ENCODE measurements at regions not wholly inside any gene's neighbourhood (a gene's known extent, or its start where the extent isn't known, plus 50 kb on each side); places are given as distances from the start of the nearest gene placed in this dataset.

DNA sequence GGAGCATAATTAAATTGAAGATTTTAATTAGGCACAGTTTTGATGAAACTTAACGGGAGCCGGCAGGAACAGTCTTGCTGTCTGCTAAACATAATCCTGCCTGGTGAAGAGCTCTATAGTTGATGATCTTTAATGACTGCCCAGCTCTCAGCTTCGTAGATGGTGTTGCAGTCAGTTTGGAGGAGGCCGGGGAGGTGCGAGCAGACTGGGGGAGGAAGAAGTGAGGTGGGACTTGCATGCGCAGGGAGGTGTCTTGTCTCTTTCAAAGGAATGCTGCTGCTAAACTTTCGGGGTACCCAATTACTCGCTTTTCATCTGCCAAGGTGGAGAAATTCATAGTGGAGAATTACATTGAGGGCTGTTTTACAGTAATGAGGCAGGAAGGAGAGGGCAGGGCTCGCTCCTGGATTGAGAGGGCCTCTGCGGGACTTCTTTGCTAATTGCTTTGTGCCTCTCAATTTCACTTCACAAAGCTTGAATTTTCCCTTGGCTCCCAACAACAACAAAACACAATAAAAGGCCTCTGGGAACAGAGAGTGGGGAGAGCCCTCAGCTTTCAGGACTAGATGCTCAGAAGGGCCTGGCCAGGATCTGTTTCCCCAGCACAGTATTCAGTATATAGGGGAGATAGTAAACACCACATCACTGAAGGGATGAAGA is 257.9 kb upstream of the ADRA1B start:
- H3K9me3 ChIP-seq (replicated peaks; ENCODE audit: low read length) = no peaks in the 10 kb centered on the region

GRCh38 chr5:159660401-159660800 is 255.9 kb upstream of the ADRA1B start:
- no peak overlapping the region for H3K4me3 ChIP-seq (ENCODE audit: low read length)

More for the DNA sequence above, 257.9 kb upstream of the ADRA1B start:
- H3K4me2 ChIP-seq (ENCODE audit: low read length) = no peak overlapping the region
- H3K9ac ChIP-seq (ENCODE audit: low read depth, low read length) = no peak overlapping the region
- no peaks in the 10 kb centered on the region for H3K27me3 ChIP-seq (ENCODE audit: control insufficient read depth, insufficient read depth, low read length)
- no peaks in the 10 kb centered on the region for H3K4me1 ChIP-seq (ENCODE audit: control insufficient read depth, insufficient read depth, low read length)
- H3K4me3 ChIP-seq (ENCODE audit: low read length) = no peak overlapping the region
- no peaks in the 10 kb centered on the region for H3K36me3 ChIP-seq (ENCODE audit: insufficient read depth, low read length)

GRCh38 chr5:159663986-159664385 is 252.3 kb upstream of the ADRA1B start:
- no peak overlapping the region for H3K9ac ChIP-seq (ENCODE audit: low read depth, low read length)
- H3K27me3 ChIP-seq (ENCODE audit: control insufficient read depth, insufficient read depth, low read length) = no peaks in the 10 kb centered on the region
- H3K4me2 ChIP-seq (ENCODE audit: low read length) = no peak overlapping the region
- no peak overlapping the region for H3K4me3 ChIP-seq (ENCODE audit: low read length)
- H3K4me1 ChIP-seq (ENCODE audit: control insufficient read depth, insufficient read depth, low read length) = no peaks in the 10 kb centered on the region
- no peaks in the 10 kb centered on the region for H3K9me3 ChIP-seq (replicated peaks; ENCODE audit: low read length)
- no peaks in the 10 kb centered on the region for H3K36me3 ChIP-seq (ENCODE audit: insufficient read depth, low read length)

More at GRCh38 chr5:159660401-159660800, 255.9 kb upstream of the ADRA1B start:
- Histone ChIP-seq H3K36me3 (ENCODE audit: insufficient read depth, low read length) (no peaks in the 10 kb centered on the region), H3K27me3 (ENCODE audit: control insufficient read depth, insufficient read depth, low read length) (no peaks in the 10 kb centered on the region), H3K4me2 (ENCODE audit: low read length) (no peak overlapping the region), H3K9ac (ENCODE audit: low read depth, low read length) (no peak overlapping the region), H3K9me3 (replicated peaks; ENCODE audit: low read length) (no peaks in the 10 kb centered on the region), H3K4me1 (ENCODE audit: control insufficient read depth, insufficient read depth, low read length) (no peaks in the 10 kb centered on the region)

GRCh38 chr5:159667286-159667685 is 249.0 kb upstream of the ADRA1B start:
- Histone ChIP-seq H3K27me3 (ENCODE audit: control insufficient read depth, insufficient read depth, low read length) (no peaks in the 10 kb centered on the region), H3K4me2 (ENCODE audit: low read length) (no peak overlapping the region), H3K9me3 (replicated peaks; ENCODE audit: low read length) (no peaks in the 10 kb centered on the region), H3K9ac (ENCODE audit: low read depth, low read length) (no peak overlapping the region), H3K4me3 (ENCODE audit: low read length) (no peak overlapping the region), H3K4me1 (ENCODE audit: control insufficient read depth, insufficient read depth, low read length) (no peaks in the 10 kb centered on the region), H3K36me3 (ENCODE audit: insufficient read depth, low read length) (no peaks in the 10 kb centered on the region)

- H3K4me3 ChIP-seq (ENCODE audit: low read length) = no peak overlapping the region
- no peak overlapping the region for H3K9ac ChIP-seq (ENCODE audit: low read depth, low read length)
- H3K4me2 ChIP-seq (ENCODE audit: low read length) = no peak overlapping the region
- H3K9me3 ChIP-seq (replicated peaks; ENCODE audit: low read length) = no peaks in the 10 kb centered on the region
- no peaks in the 10 kb centered on the region for H3K4me1 ChIP-seq (ENCODE audit: control insufficient read depth, insufficient read depth, low read length)
- no peaks in the 10 kb centered on the region for H3K36me3 ChIP-seq (ENCODE audit: insufficient read depth, low read length)
- no peaks in the 10 kb centered on the region for H3K27me3 ChIP-seq (ENCODE audit: control insufficient read depth, insufficient read depth, low read length)
These were observed 247.7 kb upstream of the ADRA1B start for GRCh38 chr5:159668556-159668955.

DNA sequence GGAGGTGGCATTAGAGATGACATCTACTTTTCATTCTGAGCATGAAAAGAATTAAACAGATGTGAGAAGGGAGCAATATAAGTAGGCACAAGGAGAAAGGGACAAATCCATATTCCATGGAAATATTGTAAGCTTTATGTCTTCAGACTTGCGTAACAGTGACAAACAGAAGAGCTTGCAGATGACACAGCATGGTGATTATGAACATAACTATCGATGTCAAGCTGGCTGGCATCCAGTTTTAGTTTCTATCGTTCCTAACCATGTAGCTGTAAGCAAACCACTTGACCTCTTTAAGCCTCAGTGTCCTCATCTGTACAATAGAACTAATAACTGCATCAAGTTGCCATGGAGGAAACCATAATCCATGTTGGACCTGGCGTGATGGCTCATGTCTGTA is 246.7 kb upstream of the ADRA1B start:
- Histone ChIP-seq H3K9me3 (replicated peaks; ENCODE audit: low read length) (no peaks in the 10 kb centered on the region), H3K27me3 (ENCODE audit: control insufficient read depth, insufficient read depth, low read length) (no peaks in the 10 kb centered on the region), H3K36me3 (ENCODE audit: insufficient read depth, low read length) (no peaks in the 10 kb centered on the region), H3K9ac (ENCODE audit: low read depth, low read length) (no peak overlapping the region), H3K4me1 (ENCODE audit: control insufficient read depth, insufficient read depth, low read length) (no peaks in the 10 kb centered on the region), H3K4me2 (ENCODE audit: low read length) (no peak overlapping the region), H3K4me3 (ENCODE audit: low read length) (no peak overlapping the region)

DNA sequence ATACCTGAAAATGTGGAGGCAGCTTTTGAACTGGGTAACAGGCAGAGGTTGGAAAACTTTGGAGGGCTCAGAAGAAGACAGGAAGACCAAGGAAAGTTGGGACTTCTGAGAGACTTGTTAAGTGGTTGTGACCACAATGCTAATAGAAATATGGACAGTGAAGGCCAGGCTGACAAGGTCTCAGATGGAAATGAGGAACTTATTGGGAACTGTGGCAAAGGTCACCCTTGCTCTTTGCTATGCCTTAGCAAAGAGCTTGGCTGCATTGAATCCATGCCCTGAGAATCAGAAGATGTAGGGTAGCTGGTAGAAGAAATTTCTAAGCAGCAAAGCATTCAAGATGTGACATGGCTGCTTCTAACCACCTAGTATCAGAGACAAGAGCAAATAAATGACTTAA is 244.4 kb upstream of the ADRA1B start:
- H3K4me1 ChIP-seq (ENCODE audit: control insufficient read depth, insufficient read depth, low read length) = no peaks in the 10 kb centered on the region
- no peaks in the 10 kb centered on the region for H3K9me3 ChIP-seq (replicated peaks; ENCODE audit: low read length)
- H3K4me2 ChIP-seq (ENCODE audit: low read length) = no peak overlapping the region
- H3K27me3 ChIP-seq (ENCODE audit: control insufficient read depth, insufficient read depth, low read length) = no peaks in the 10 kb centered on the region
- no peaks in the 10 kb centered on the region for H3K36me3 ChIP-seq (ENCODE audit: insufficient read depth, low read length)
- H3K9ac ChIP-seq (ENCODE audit: low read depth, low read length) = no peak overlapping the region
- H3K4me3 ChIP-seq (ENCODE audit: low read length) = no peak overlapping the region

- Histone ChIP-seq H3K4me3 (ENCODE audit: low read length) (no peak overlapping the region), H3K4me1 (ENCODE audit: control insufficient read depth, insufficient read depth, low read length) (no peaks in the 10 kb centered on the region)
These were observed 242.7 kb upstream of the ADRA1B start for GRCh38 chr5:159673538-159673937.

DNA sequence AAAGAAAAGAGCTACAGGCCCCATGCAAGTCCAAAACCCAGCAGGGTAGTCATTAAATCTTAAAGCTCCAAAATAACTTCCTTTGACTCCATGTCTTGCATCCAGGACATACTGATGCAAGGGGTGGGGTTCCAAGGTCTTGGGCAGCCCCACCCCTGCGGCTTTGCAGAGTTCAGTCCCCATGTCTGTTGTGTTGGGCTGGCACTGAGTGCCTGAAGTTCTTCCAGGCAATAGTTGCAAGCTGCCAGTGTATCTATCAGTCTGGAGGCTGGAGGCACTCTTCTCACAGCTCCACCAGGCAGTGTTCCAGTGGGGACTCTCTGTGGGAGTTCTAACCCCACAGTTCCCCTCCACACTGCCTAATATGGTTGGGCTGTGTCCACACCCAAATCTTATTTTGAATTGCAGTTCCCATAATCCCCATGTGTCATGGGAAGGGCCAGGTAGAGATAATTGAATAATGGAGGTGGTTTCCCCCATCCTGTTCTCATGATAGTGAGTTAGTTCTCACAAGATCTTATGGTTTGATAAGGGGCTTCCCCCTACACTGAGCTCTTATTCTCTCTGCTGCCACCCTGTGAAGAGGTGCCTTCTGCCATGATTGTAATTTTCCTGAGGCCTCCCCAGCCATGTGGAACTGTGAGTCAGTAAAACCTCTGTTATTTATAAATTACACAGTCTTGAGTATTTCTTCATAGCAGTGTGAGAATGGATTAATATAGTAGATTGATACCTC is 237.5 kb upstream of the ADRA1B start:
- Histone ChIP-seq H3K9me3 (replicated peaks; ENCODE audit: low read length) (no peaks in the 10 kb centered on the region), H3K36me3 (ENCODE audit: insufficient read depth, low read length) (no peaks in the 10 kb centered on the region), H3K9ac (ENCODE audit: low read depth, low read length) (no peak overlapping the region), H3K27me3 (ENCODE audit: control insufficient read depth, insufficient read depth, low read length) (no peaks in the 10 kb centered on the region), H3K4me1 (ENCODE audit: control insufficient read depth, insufficient read depth, low read length) (no peaks in the 10 kb centered on the region), H3K4me2 (ENCODE audit: low read length) (no peak overlapping the region), H3K4me3 (ENCODE audit: low read length) (no peak overlapping the region)

More at GRCh38 chr5:159673538-159673937, 242.7 kb upstream of the ADRA1B start:
- Histone ChIP-seq H3K9ac (ENCODE audit: low read depth, low read length) (no peak overlapping the region), H3K9me3 (replicated peaks; ENCODE audit: low read length) (no peaks in the 10 kb centered on the region), H3K27me3 (ENCODE audit: control insufficient read depth, insufficient read depth, low read length) (no peaks in the 10 kb centered on the region), H3K36me3 (ENCODE audit: insufficient read depth, low read length) (no peaks in the 10 kb centered on the region), H3K4me2 (ENCODE audit: low read length) (no peak overlapping the region)

DNA sequence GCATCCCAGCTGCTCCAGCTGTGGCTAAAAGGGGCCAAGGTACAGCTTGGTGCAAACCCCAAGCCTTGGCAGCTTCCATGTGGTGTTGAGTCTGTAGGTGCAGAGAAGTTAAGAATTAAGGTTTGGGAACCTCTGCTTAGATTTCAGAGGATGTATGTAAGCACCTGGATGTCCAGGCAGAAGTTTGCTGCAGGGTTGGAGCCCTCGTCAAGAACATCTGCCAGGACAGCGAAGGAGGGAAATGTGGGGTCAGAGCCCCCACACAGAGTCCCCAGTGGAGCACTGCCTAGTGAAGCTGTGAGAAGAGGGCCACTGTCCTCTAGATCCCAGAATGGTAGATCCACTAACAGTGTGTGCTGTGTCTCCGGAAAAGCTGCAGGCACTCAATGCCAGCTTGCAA is 236.2 kb upstream of the ADRA1B start:
- no peak overlapping the region for H3K4me3 ChIP-seq (ENCODE audit: low read length)
- no peaks in the 10 kb centered on the region for H3K9me3 ChIP-seq (replicated peaks; ENCODE audit: low read length)
- no peaks in the 10 kb centered on the region for H3K27me3 ChIP-seq (ENCODE audit: control insufficient read depth, insufficient read depth, low read length)
- H3K4me1 ChIP-seq (ENCODE audit: control insufficient read depth, insufficient read depth, low read length) = no peaks in the 10 kb centered on the region
- no peak overlapping the region for H3K4me2 ChIP-seq (ENCODE audit: low read length)
- H3K36me3 ChIP-seq (ENCODE audit: insufficient read depth, low read length) = no peaks in the 10 kb centered on the region
- H3K9ac ChIP-seq (ENCODE audit: low read depth, low read length) = no peak overlapping the region

- Histone ChIP-seq H3K36me3 (ENCODE audit: insufficient read depth, low read length) (no peaks in the 10 kb centered on the region), H3K4me2 (ENCODE audit: low read length) (no peak overlapping the region), H3K9me3 (replicated peaks; ENCODE audit: low read length) (no peaks in the 10 kb centered on the region), H3K9ac (ENCODE audit: low read depth, low read length) (no peak overlapping the region), H3K4me1 (ENCODE audit: control insufficient read depth, insufficient read depth, low read length) (no peaks in the 10 kb centered on the region), H3K27me3 (ENCODE audit: control insufficient read depth, insufficient read depth, low read length) (no peaks in the 10 kb centered on the region), H3K4me3 (ENCODE audit: low read length) (no peak overlapping the region)
These were observed 234.6 kb upstream of the ADRA1B start for GRCh38 chr5:159681661-159682060.

DNA sequence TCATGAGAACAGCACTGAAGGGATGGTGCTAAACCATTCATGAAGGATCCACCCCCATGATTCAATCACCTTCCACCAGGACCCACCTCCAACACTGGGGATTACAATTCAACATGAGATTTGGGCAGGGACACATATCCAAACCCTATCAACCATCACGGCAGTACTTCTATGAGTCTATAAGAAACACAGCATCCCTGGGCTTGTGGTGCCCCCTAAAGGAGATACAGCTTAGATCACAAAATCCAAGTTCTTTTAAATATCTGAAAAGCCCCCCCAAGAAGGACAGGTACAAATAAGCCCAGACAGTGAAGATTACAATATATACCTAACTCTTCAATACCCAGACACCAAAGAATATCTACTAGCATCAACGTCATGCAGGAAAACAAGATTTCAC is 233.7 kb upstream of the ADRA1B start:
- H3K4me1 ChIP-seq (ENCODE audit: control insufficient read depth, insufficient read depth, low read length) = no peaks in the 10 kb centered on the region
- H3K4me3 ChIP-seq (ENCODE audit: low read length) = no peak overlapping the region
- H3K9ac ChIP-seq (ENCODE audit: low read depth, low read length) = no peak overlapping the region
- H3K36me3 ChIP-seq (ENCODE audit: insufficient read depth, low read length) = no peaks in the 10 kb centered on the region
- H3K9me3 ChIP-seq (replicated peaks; ENCODE audit: low read length) = no peaks in the 10 kb centered on the region
- no peaks in the 10 kb centered on the region for H3K27me3 ChIP-seq (ENCODE audit: control insufficient read depth, insufficient read depth, low read length)
- H3K4me2 ChIP-seq (ENCODE audit: low read length) = no peak overlapping the region
